Tibial artery (tissue), 4 donors: ENCODE measurements at regions not wholly inside any gene's neighbourhood (a gene's known extent, or its start where the extent isn't known, plus 50 kb on each side); places are given as distances from the start of the nearest gene placed in this dataset.

Source experiments
- DNase-seq, 2 donors: peaks; one replicate each; pipeline ENCODE4 v3.0.0-alpha.2; 2019
- H3K27ac ChIP-seq, 2 donors: fragments of 200-600 bp; sonication (generic) in 1 of 2; 1 replicate in 1 of 2; 2 replicates in 1 of 2; pipeline ENCODE4 v1.5.1; 2018 to 2019; ENCODE audit warnings: mild to moderate bottlenecking in 1 of 2
- H3K27me3 ChIP-seq, 2 donors: fragments of 200-600 bp; sonication (generic) in 1 of 2; one replicate each; pipeline versions ENCODE4 v1.5.1 to v1.6.0; 2016 to 2019
- H3K36me3 ChIP-seq, 3 donors: fragments of 200-600 bp; sonication (generic) in 2 of 3; one replicate each; pipeline ENCODE4 v1.5.1; 2016 to 2019; ENCODE audit warnings: mild to moderate bottlenecking in 2 of 3
- H3K4me1 ChIP-seq, 4 donors: fragments of 200-600 bp; sonication (generic) in 2 of 4; 1 replicate in 3 of 4; 2 replicates in 1 of 4; pipeline ENCODE4 v1.5.1; 2016 to 2019
- H3K4me3 ChIP-seq, 2 donors: fragments of 200-600 bp; sonication (generic) in 1 of 2; 1 replicate in 1 of 2; 2 replicates in 1 of 2; pipeline ENCODE4 v1.5.1; 2018 to 2019; ENCODE audit warnings: mild to moderate bottlenecking in 2 of 2
- H3K9me3 ChIP-seq, 3 donors: fragments of 200-600 bp; sonication (generic) in 1 of 3; one replicate each; pipeline ENCODE4 v1.5.1; 2016 to 2019
- intact Hi-C: fragments of 100-400 bp; cut with DNase I; formaldehyde crosslinking; loops from one replicate; pipeline ENCODE4 v1.15.0; 2023; ENCODE audit warnings: low total_unique reads
- TF ChIP-seq, protein P1 (sequence below), 2 experiments: fragments of 200-600 bp in 1 of 2; fragments of 450-650 bp in 1 of 2; IDR thresholded peaks; one replicate each; pipeline ENCODE4 v1.5.1; 2017 to 2019; ENCODE audit warnings: antibody characterized with exemption in 2 of 2, mild to moderate bottlenecking in 1 of 2, moderate library complexity in 1 of 2

DNA sequence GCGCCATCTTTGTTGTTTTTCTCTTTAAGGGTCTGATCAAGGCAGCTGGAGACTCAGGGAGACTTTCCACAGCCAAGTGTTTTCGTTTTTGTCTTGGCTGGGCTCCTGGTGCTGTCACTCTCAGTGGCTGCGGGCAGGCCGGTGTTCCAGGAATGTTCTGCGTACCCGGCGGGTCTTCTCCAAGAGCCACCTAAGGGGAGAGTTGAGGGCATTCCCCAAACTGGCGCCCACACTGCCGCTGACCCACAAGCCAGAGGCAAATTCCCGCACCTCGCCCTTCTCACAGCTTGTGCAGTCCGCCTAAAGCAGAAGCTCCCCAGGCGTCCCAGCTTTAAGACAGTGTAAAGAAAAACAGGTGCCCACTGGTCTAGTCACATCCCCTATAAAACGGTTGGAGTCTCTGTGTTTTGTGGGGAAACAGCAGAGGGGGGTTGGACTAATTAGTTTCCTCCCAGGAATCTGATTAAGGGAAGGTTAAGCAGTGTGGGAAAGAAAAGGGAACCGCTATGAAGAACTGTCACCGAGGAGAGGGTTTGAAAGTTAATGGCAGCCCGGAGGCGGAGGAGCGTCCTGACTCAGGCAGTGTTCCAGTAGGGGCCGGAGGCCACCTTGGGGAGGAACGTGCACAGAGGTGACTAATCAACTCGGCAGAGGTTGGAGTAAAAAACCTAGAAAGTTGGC is 224.5 kb downstream of the SLC4A3 start:
- TF ChIP-seq, protein P1, sequence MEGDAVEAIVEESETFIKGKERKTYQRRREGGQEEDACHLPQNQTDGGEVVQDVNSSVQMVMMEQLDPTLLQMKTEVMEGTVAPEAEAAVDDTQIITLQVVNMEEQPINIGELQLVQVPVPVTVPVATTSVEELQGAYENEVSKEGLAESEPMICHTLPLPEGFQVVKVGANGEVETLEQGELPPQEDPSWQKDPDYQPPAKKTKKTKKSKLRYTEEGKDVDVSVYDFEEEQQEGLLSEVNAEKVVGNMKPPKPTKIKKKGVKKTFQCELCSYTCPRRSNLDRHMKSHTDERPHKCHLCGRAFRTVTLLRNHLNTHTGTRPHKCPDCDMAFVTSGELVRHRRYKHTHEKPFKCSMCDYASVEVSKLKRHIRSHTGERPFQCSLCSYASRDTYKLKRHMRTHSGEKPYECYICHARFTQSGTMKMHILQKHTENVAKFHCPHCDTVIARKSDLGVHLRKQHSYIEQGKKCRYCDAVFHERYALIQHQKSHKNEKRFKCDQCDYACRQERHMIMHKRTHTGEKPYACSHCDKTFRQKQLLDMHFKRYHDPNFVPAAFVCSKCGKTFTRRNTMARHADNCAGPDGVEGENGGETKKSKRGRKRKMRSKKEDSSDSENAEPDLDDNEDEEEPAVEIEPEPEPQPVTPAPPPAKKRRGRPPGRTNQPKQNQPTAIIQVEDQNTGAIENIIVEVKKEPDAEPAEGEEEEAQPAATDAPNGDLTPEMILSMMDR (IDR thresholded peaks at IDR 0.05): no peak
- H3K4me1 ChIP-seq: peaks cover 0 to 5% (median 0%) of the 10 kb centered on the region in 4 donors
- H3K27ac ChIP-seq: no peak overlapping the region
- no peak overlapping the region for H3K4me3 ChIP-seq
- H3K27me3 ChIP-seq: peaks cover 0 to 17% of the 10 kb centered on the region in 2 donors
- DNase-seq: no peak
- intact Hi-C loops: no loop called here
- no peaks in the 10 kb centered on the region for H3K36me3 ChIP-seq
- H3K9me3 ChIP-seq: no peaks in the 10 kb centered on the region

DNA sequence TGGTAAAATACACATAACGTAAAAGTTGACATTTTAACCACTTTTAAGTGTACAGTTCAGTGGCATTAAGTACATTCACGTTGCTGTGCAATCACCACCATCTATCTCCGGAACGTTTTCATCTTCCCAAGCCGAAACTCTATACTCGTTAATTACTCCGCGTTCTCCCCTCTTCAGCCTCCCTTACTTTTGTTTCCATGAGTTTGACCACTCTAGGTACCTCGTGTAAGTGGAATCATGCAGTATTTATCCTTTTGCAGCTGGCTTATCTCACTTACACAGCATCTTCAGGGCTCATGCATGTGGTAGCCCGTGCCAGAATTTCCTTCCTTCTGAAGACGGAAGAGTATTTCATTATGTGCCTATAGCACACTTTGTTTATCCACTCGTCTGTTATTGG is 225.2 kb downstream of the SLC4A3 start:
- peaks cover 0 to 5% (median 0%) of the 10 kb centered on the region in 4 donors for H3K4me1 ChIP-seq
- intact Hi-C loops: no loop called here
- no peak overlapping the region for H3K27ac ChIP-seq
- H3K36me3 ChIP-seq: no peaks in the 10 kb centered on the region
- no peaks in the 10 kb centered on the region for H3K9me3 ChIP-seq
- no peak for DNase-seq
- TF ChIP-seq, protein P1 (IDR thresholded peaks at IDR 0.05): no peak
- peaks cover 0 to 18% of the 10 kb centered on the region in 2 donors for H3K27me3 ChIP-seq
- no peak overlapping the region for H3K4me3 ChIP-seq

DNA sequence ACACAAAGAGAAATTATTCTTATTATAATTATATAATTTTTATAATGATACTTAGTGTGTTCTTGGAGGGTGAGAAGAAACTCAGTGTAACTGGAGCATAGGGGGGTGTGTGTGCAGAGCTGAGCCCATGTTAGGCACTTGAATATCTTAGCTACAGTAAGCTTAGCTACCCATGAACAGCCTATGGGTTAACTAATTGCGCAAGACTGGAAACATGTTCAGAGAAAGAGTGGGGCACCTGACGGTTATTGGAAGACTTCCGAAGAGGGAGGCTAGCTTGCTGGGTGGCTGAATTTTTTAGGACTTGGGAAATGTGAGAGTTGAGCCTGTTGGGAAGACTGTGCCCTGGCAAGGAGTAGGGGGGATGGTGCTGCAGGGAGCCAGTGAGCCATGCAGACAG is 229.2 kb downstream of the SLC4A3 start:
- Histone ChIP-seq H3K27me3 (peaks cover 0 to 20% of the 10 kb centered on the region in 2 donors), H3K9me3 (no peaks in the 10 kb centered on the region), H3K36me3 (no peaks in the 10 kb centered on the region), H3K4me1 (peaks cover 0 to 4% (median 0%) of the 10 kb centered on the region in 4 donors), H3K4me3 (no peak overlapping the region), H3K27ac (no peak overlapping the region)
- intact Hi-C loops: no loop called here
- TF ChIP-seq, protein P1 (IDR thresholded peaks at IDR 0.05): no peak
- DNase-seq: no peak

DNA sequence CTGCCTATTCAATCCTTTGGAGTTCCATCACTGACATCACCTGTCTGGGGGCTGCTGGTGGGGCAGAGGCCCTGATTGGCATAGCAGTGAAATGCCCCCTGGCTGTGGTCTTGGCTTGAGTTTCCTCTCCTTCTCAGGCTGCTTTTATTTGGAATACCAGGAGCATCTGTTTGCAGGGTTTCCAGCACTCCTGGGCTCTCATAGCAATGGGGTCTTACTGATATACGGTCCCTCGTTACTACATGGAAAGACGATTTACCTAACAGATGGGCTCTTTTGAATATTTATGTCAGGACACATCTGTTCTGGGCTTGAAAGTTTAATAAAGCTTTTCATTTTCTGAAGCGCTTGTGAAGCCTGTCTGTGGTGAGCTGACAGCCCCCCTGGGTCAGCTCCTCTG is 230.3 kb downstream of the SLC4A3 start:
- Histone ChIP-seq H3K36me3 (no peaks in the 10 kb centered on the region), H3K4me1 (no peaks in the 10 kb centered on the region), H3K4me3 (no peak overlapping the region), H3K27me3 (peaks cover 0 to 15% of the 10 kb centered on the region in 2 donors), H3K9me3 (no peaks in the 10 kb centered on the region), H3K27ac (no peak overlapping the region)
- TF ChIP-seq, protein P1 (IDR thresholded peaks at IDR 0.05): no peak
- intact Hi-C loops: no loop called here
- DNase-seq: no peak

DNA sequence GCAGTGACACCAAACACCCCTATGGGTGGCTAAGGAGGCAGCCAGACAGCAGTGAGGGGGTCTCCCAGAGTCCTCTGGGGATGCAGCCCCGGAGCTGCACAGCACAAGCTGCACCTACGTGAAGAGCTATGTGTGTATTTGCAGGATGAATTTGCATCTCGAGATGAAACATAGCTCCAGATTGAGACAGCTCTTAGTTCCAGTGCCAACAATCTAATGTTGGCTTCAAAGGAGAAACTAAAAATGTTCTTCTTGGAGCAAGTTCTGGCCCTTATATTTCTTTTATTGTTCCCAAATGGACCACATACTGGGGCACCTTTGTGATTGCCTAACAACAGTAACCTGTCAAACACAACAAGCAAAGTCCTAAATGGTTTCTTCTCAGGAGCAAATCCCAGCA is 233.9 kb downstream of the SLC4A3 start:
- Histone ChIP-seq H3K27ac (no peak overlapping the region), H3K4me3 (no peak overlapping the region), H3K4me1 (no peaks in the 10 kb centered on the region), H3K9me3 (no peaks in the 10 kb centered on the region), H3K27me3 (peaks cover 0 to 6% of the 10 kb centered on the region in 2 donors), H3K36me3 (no peaks in the 10 kb centered on the region)
- TF ChIP-seq, protein P1 (IDR thresholded peaks at IDR 0.05): no peak
- intact Hi-C loops: no loop called here
- DNase-seq: no peak
